ENCODE measurements at regions not wholly inside any gene's neighbourhood (a gene's known extent, or its start where the extent isn't known, plus 50 kb on each side); places are given as distances from the start of the nearest gene placed in this dataset.

DNA sequence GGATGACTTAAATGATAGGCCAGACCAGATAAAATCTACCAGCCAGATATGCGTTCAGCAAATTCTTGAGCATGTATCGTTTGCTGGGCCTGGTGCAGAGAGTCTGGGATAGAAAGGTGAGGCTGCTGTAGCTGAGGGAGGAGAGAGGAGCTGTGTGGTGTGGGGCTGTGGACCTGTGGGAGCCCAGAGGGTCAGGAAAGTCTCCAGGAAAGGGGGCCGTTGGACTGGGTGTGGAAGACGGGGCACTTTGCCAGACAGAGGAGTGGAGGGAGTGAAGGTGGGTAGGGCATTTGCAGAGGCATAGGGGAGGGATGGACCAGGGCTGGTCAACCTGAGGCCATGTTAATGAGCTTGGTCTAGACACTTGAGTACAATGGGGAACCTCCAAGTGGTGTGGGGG is 124.7 kb upstream of the UNC5B start:
- in situ Hi-C loops (cut with MboI) (no loop called here), intact Hi-C loops (cut with micrococcal nuclease) (no loop called here)
- BruUV-seq (replicated peaks): no TSS peak
- Histone ChIP-seq H3K27ac (ENCODE audit: extremely low read depth, low read depth, low read length) (no peak overlapping the region), H3K4me3 (no peak overlapping the region), H3K9ac (ENCODE audit: insufficient read depth in 1 of 2, low read depth in 2 of 2, low read length in 2 of 2) (no peak overlapping the region), H3K9me3 (replicated peaks; ENCODE audit: control insufficient read depth, insufficient read depth, low read depth, low read length) (no peaks in the 10 kb centered on the region), H3K9me1 (ENCODE audit: control insufficient read depth, insufficient read depth, low read length) (no peaks in the 10 kb centered on the region), H3K79me2 (ENCODE audit: control insufficient read depth, insufficient read depth, low read length) (no peaks in the 10 kb centered on the region), H4K20me1 (replicated peaks; ENCODE audit: control insufficient read depth, insufficient read depth, low read length) (0 out of 2 replicates have a peak, but pooled peaks cover 8% of the 10 kb centered on the region), H3K36me3 (ENCODE audit: control insufficient read depth, insufficient read depth, low read length) (no peaks in the 10 kb centered on the region), H3K27me3 (ENCODE audit: control insufficient read depth in 2 of 2, insufficient read depth in 2 of 2, low read length in 2 of 2) (peaks cover 13 to 62% of the 10 kb centered on the region in 2 experiments; a peak in 4 of 5 replicates), H2AFZ (ENCODE audit: low read depth, low read length) (no peak overlapping the region), H3K4me1 (replicated peaks in 1 of 2; ENCODE audit: control insufficient read depth in 2 of 2, insufficient read depth in 2 of 2, low read length in 2 of 2) (no peaks in the 10 kb centered on the region), H3K4me2 (ENCODE audit: insufficient read depth, low read length) (no peak overlapping the region)
- CTCF ChIA-PET (ENCODE audit: low intra/inter-chr PET ratio): no interaction called here
- POLR2A ChIA-PET: interaction anchor here (0.7 to 1.3 kb wide), 3 partner anchors 8 to 12 kb away, joined by 3 to 4 read pairs (median 4); no protein-coding TSS in a partner anchor
- 0% methylated on average over 4 of the region's 4 CpGs for WGBS (ENCODE audit: insufficient coverage, low coverage, missing lambda C conversion rate)
- DNase-seq (ENCODE audit: extremely low read depth in 1 of 4, low spot score in 3 of 4) (peak in 2 of 4 experiments; percentile 3 to 9), ATAC-seq (no peak), FAIRE-seq (no peak)
- TF ChIP-seq, protein P1, sequence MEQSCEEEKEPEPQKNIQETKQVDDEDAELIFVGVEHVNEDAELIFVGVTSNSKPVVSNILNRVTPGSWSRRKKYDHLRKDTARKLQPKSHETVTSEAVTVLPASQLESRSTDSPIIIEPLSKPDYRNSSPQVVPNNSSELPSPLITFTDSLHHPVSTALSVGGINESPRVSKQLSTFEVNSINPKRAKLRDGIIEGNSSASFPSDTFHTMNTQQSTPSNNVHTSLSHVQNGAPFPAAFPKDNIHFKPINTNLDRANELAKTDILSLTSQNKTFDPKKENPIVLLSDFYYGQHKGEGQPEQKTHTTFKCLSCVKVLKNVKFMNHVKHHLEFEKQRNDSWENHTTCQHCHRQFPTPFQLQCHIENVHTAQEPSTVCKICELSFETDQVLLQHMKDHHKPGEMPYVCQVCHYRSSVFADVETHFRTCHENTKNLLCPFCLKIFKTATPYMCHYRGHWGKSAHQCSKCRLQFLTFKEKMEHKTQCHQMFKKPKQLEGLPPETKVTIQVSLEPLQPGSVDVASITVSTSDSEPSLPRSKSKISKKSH (CRISPR knock-in tag; IDR thresholded peaks at IDR 0.05): no peak
- TF ChIP-seq ID3 (CRISPR knock-in tag; IDR thresholded peaks at IDR 0.05) (no peak), ID3 (tag; IDR thresholded peaks at IDR 0.05) (no peak), NCOA4 (IDR thresholded peaks at IDR 0.05; ENCODE audit: partially characterized antibody) (no peak)

Data from K562 (cell line).